Skeletal muscle cell (primary cell): ENCODE measurements at regions not wholly inside any gene's neighbourhood (a gene's known extent, or its start where the extent isn't known, plus 50 kb on each side); places are given as distances from the start of the nearest gene placed in this dataset.
"Not testable (repeated sequence)": the region's sequence is repeated elsewhere in the genome, so short reads cannot be mapped to it uniquely, and the experiment has no call there.

ENCODE experiments used
- DNase-seq: peaks from one replicate; pipeline ENCODE4 v3.0.0-alpha.2; 2010; ENCODE audit warnings: low read depth
- H3K4me3 ChIP-seq: 2 replicates; pipeline ENCODE4 v1.5.1; 2011; ENCODE audit warnings: low read depth, mild to moderate bottlenecking, control low read depth, low read length, moderate library complexity

DNA sequence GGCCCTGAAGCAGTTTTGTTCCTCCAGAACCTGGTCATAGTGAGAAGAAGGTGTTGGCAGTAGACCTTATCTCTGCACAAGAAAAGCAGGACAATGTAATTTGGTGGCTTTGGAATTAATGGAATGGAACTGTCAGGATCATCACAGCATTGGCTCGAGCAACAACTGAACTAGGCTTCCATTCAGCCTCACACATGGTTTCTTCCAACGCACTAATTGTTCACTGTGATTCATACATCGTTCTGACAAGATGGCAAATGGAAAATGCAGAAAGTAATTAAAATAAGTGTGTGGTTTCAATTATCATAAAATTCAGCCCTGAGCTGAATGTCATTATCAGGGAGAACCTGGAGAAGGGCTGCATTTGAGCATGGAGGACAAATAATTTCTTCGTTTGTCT lies 80.6 kb downstream of the MFSD1 start:
- H3K4me3 ChIP-seq, result no peak overlapping the region
- DNase-seq, result no peak

DNA sequence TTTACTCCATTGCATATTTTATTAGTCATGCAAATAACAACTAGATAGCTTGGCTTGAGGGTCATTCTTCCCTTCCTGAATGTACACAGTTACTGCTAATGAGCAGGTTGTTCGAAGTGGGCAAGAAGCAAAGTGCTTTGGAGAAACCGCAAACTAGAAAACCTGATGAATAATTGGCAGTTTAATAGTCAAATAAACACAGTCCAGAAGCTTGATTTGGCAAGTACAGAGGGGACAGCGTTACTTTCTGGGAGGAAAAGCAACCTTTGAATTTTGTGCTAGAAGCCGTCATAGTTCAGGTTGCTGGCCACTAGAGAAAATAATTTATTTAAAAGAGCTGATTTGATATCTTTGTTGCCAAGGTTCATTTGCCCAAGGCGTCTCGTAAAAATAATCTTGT lies 94.9 kb downstream of the MFSD1 start:
- no peak overlapping the region for H3K4me3 ChIP-seq
- DNase-seq, result no peak

DNA sequence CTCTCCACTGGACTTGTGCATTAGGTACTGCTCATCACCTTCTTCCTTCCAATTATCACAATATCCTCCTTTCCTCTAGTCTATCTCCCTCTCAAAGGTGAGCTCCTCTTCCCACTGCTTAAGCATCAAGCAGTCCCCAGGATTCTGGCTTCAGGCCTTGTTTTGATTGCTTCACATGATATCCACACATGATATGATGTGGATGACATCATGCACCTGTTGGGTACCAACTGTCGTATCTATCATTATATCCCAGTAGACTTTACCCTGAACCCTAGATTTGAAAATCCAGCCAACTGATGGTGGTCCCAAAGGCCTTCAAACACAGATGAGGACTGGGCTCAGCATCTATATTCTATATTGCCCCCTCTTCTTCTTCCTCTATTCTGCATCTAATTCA lies 104.9 kb downstream of the MFSD1 start:
- H3K4me3 ChIP-seq, result no peak overlapping the region
- DNase-seq, result no peak

DNA sequence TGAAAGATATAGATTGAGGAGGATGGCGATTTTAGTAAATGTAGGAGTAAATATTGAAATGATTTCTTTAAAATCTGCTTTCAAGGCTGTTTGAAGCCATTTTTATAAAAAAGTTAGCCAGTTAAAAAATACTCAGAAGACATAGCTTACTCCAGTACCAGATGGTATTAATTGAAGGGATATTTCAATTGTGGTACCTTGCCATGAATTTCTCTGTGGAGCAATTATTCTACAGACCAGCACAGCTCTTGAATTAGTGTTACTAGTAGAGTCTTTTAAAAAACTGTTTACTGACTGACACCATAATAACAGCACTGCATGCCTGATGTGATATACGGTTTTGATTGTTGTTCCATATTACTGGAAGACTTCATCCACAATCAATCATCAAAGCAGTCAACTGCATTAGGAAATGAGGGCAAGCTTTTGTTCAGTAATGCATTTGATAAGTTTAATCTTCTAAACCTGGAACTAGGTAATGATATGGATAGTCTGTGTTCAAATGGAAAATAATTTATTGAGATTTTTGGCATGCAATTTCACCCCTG lies 106.4 kb downstream of the MFSD1 start:
- no peak for DNase-seq
- no peak overlapping the region for H3K4me3 ChIP-seq

DNA sequence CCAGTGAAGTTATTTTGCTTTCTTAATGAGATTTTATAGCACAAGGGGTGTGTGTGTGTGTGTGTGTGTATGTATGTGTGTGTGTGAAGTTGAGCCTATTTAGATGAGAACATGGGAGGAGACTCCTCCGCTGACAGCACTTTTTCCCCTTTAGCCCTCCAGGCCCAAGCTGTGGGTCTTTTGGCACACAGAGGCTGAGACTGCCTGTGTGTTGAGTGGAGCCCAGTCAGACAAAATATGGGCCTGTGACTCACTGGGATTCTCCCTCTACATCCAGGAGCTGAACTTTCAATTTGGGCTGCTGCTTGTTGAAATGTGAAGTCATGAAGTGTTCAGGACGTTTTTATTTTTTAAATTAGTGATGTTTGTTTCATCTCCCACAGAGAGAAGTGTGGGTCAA lies 108.0 kb downstream of the MFSD1 start:
- no peak overlapping the region for H3K4me3 ChIP-seq
- DNase-seq, result peak; percentile 58

DNA sequence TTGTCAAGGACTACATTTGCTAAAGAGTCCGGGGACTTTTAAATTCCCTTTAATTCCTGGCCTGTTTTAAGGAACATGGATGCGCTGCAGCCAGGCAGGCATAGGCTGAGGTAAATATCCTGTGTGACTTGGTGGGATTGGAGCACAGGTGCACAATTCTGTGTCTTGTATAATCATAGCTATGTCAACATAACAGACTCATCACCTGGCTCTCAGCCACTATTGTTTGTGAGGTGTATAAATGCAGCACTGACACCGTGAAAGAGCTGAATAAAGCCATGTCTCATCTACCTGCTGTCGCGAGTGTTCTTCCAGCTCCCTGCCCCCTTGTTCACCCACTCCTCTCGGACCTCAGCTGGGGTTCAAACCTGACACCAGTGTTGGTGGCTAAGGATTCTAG lies 109.7 kb downstream of the MFSD1 start:
- H3K4me3 ChIP-seq, result no peak overlapping the region
- DNase-seq, result no peak

DNA sequence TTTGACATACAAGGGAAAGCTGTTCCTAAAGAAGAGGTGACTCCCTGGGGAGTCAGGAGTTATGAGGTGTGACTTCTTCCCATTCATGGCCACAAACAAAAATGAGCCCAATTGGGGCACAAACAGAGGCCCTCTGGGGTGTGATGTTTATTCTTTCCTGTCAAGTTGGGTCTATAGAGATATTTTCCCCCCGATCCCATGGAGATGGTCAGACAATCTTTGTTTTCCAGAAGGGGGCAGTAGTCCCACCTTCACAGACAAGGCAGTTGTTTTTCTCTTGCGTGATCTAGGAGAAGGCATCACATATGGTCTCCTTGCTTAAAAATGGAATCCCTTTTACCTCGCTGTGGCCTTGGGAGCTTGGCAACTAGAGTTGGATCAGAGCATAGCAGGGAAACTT lies 110.3 kb downstream of the MFSD1 start:
- no peak overlapping the region for H3K4me3 ChIP-seq
- DNase-seq, result no peak

DNA sequence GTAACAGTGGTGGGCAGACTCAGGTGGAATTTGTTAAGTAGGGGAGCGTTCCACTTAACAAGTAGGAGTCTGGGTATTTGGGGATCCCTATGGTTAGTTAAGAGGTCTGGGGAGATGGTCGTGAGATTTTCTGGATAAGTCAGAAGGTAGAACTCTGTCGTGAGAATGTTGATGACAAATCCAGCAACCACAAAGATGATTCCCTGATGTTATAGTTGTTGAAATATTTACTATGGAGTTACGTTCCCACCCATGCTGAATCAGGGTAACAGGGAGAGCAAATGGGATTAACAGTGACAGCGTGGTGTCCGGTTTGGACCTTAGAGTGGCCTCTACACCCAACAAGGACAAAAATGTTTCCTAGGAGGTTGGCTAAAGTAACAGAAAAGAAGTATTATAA lies 110.8 kb downstream of the MFSD1 start:
- no peak for DNase-seq
- no peak overlapping the region for H3K4me3 ChIP-seq

DNA sequence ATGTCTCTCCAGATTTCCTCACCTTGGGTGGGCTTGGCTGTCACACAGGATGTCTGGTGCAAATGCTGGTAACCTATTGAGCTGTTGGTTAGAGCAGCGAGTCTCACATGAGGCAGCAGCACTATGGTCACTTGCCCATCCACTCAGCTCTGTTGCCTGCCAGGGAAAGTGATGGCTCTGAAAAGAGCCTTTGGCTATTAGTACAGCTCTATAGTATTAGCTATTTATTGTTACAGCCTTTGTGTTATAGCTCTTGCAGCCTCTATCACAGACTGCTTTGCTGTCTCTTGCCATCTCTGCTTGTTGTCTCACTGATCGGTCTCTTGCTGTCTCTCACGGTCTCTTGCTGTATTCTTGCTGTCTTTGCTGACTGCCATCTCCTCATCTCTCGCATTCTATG lies 114.3 kb downstream of the MFSD1 start:
- DNase-seq, result no peak
- H3K4me3 ChIP-seq, result no peak overlapping the region

DNA sequence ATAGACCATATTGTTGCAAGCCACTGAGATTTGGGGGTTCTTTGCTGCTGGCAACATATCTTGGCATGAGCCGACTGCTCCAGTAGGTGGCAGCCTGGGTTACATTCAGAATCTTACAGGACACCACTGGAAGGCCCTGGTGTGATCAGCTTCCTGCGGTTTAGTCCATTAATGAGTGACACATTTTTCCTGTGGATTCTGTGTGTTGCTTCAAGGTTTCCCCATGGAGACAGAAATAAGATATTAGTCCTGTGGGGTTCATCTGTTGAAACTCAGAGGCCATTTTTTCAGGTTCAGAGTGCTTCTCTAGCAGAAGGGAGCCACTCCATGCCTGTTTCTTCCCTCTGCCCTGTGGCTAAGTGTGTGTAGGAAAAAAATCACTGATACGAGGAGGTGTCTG lies 116.2 kb downstream of the MFSD1 start:
- H3K4me3 ChIP-seq, result no peak overlapping the region
- peak; percentile 48 for DNase-seq

DNA sequence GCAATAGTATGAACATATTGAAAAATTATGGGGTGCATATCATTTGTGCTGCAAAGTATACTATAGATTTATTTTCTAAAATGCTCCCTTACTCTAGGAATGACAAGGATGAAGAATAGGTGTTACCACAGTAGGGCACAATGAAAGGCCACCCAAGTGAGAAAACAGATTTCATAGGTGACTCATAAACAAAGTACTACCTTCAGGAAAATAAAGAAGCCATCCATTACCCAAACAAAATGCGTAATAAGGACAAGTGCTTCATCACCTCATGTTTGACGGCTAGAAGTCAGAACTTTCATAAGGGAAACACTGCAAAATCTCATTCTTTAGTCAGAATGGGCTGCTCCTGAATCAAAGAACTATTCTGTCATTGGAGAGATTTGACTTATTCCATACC lies 116.6 kb downstream of the MFSD1 start:
- H3K4me3 ChIP-seq, result no peak overlapping the region
- DNase-seq, result no peak

DNA sequence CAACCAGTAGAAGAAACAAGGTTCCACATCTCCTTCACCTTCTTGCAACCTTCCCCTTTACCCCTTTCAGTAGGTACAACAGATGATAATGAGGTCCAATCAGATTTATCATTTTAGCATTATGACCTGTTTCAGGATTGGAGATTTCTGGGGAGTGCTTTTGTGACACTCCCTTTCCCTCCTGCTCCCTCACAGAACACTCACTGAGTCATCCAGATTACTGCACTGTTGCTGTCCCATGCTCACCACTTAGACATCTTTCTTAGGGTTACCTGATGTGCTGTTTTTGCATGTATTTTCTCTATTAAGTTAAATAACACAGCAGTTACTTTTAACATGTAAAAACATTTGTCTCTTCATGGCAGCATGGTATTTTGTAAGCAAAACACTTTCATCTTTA lies 118.5 kb downstream of the MFSD1 start:
- H3K4me3 ChIP-seq, result no peak overlapping the region
- no peak for DNase-seq

DNA sequence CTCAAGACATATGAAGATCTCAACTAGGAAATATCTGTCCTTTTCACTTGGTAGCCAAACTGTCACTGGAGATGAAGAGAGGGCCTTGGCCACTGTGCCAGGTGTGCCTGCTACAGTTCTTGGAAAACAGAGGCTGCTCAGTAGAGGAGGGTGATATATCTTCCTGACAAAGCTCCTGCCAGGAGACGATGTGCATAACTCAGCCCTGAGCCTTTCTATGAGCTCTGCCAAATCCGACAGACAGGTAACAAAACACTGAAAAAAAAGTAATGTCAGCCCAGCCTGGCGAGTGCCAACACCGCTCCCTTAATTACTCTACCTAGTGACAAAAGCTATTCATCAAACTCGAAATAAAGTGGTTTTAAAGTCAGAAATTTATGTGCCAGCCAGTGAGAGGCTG lies 123.2 kb downstream of the MFSD1 start:
- H3K4me3 ChIP-seq, result no peak overlapping the region

DNA sequence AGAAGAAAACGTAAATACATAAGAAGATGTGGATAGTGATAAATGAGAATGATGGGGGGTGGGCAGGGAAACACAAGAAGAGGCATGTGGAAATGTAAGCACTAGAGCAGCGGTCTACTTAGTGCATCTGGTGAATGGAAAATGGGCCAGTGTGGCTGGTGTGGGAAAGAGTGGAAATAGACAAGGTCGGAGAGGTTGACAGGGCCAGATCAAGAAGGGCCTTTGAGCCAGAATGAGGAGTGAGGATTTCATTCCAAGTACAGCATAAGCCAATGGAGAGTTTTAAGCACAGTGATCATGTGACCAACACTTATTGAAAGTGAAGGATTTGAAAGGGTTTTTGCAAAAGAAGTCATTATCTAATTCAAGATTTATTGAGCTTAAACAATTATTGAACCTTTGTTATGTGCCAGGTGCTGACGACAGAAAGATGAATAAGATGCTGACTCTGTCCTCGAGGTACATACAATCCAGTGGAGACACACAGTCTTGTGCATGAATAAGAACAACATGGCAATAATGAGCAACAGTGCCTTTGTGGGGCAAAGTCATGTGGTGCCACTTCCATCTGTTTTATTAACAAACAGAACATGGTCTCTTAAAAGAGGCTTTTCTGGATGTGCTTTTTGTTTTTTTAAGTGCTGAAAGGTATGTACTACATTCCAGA lies 124.1 kb downstream of the MFSD1 start:
- no peak overlapping the region for H3K4me3 ChIP-seq
- DNase-seq, result no peak

More for the DNA sequence above, 123.2 kb downstream of the MFSD1 start:
- DNase-seq, result no peak

DNA sequence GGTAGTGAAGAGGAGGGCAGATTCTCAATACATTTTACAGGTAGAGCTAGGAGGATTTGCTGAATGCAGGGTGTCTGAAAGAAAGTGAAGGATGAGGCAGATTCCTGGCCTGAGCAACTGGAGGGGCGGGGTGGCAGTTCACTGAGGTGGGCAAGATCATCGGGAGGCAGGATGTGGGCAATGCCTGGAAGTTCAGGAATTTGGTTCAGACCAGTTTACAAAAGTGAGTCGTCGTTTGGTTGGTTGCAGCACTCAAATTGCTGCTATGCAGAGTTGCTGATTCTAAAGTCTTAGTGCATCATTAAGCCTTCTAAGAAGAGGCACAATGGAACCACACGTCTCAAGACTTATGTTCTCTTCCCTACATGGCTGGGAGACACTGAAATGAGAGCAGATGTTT lies 134.0 kb downstream of the MFSD1 start:
- no peak overlapping the region for H3K4me3 ChIP-seq
- no peak for DNase-seq

DNA sequence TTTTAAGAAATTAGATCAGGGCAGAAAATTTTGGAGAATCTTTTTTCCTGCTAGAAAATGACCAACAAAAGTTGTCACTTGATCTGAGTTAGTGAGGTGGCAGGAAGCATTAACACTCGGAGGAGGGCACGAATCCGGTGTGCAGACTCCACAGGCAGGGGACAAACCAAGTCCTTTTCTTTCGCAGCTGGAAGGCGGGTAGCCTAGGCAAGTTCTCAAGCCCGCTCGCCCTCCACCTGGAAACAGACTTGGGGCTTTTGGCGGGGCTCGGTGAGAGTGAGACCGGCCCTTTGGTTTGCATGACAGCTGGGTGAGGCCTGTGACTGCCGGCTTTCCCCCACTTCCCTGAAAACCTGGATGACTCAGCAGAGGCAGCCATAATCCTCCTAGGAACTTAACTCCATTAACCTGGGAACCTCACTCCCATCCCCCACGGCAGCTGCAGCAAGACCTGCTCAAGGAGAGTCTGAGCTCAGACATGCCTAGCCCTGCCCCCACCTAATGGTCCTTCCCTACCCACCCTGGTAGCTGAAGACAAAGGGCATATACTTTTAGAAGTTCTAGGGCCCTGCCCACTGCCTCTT lies 134.8 kb downstream of the MFSD1 start:
- no peak overlapping the region for H3K4me3 ChIP-seq
- no peak for DNase-seq

DNA sequence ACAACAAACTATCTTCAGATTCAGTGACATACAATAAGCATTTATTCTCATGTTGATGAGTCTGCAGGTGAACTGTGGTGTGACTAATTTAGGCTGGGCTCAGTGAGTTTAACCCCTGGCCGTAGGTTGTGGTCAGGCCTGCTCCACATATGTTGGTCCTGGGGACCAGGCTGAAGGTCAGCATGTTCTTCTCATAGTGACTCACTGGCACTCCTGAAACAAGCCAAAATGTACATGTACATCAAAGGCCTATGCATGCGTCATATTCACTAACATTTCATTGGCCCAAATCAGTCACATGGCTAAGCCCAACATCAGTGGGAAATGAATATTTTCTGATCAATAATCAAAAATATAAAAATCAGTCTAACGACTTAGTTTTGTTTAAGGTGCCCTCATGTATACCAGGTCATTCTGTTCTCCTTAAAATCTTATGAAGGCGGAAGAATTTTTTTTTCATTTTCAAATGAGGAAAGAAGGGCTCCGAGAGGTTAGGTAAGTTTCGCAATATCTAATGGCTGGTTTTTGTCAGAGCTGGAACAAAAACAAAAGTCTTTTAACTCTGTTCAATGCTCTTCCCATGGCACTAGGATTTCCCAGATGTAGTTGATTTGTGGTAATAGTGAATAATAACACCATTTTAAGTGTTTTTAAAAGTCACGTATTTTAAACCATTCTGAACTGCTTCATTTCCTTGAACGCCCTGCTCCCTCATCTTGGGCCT lies 148.5 kb downstream of the MFSD1 start:
- no peak overlapping the region for H3K4me3 ChIP-seq
- peak; percentile 4 for DNase-seq

DNA sequence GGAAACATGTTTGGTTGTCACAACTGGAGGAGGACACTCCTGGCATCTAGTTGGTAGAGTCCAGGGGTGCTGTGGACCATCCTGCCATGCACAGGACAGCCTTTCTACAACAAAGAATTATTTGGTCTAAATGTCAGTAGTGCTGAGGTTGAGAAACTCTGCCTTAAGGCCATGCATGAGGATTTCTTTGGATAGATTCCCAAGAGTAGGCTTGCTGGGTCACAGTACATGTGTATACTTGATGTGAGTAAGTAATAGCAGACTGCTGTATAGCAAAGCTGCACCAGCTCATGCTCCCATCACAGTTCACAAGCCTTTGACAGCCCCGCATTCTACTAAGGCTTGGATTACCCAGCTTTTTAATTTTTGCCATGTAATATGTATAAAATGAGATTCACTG lies 151.3 kb downstream of the MFSD1 start:
- H3K4me3 ChIP-seq, result no peak overlapping the region
- DNase-seq, result no peak

DNA sequence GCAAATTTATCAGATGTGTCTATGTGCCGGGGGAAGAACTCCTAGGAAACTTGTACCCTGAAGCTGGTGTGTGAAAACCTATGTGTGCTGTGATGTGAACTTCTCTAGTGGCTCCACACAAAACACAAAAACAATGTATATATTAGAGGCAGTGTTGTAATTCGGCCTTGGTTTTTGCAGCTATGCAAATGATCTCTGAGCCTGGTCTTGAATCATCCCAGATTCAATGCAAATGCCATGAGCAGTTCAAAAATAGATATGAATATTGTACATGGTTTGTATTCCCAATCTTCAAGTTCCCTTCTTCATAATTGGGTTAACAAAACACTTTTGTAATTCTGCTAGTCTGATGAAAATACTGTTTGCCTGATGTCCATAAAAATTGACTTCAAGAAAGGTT lies 152.6 kb downstream of the MFSD1 start:
- no peak overlapping the region for H3K4me3 ChIP-seq
- DNase-seq, result no peak

DNA sequence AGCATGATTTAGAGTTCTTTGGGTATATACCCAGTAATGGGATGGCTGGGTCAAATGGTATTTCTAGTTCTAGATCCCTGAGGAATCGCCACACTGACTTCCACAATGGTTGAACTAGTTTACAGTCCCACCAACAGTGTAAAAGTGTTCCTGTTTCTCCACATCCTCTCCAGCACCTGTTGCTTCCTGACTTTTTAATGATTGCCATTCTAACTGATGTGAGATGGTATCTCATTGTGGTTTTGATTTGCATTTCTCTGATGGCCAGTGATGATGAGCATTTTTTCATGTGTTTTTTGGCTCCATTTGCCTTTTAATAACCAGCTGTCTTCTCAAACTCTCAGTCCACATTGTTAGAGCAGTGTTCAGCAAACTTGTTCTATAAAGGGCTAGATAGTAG lies 155.9 kb downstream of the MFSD1 start:
- DNase-seq, H3K4me3 ChIP-seq: not testable (repeated sequence)

DNA sequence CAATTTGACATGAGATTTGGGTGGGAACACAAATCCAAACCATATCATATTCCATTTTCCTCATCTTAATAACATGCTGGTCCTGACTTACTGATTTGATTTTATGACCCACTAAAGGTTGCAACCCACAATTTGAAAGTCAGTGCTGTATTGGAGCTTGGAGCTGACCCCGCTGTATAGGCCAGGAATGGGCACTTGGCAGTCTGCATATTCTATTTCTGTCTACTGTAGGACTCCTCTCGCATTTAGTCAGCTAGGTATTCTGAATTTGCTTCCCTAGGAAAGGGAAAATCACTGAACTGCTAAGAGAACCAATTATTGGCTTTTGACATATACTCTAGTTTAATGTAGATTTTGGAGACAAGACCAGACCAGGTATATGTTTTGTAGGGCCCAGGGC lies 157.0 kb downstream of the MFSD1 start:
- no peak overlapping the region for H3K4me3 ChIP-seq
- DNase-seq, result no peak
